MM.1S (cell line): ENCODE measurements at regions not wholly inside any gene's neighbourhood (a gene's known extent, or its start where the extent isn't known, plus 50 kb on each side); places are given as distances from the start of the nearest gene placed in this dataset.
"Not testable (repeated sequence)": the region's sequence is repeated elsewhere in the genome, so short reads cannot be mapped to it uniquely, and the experiment has no call there.

Source experiments
- DNase-seq: peaks from one replicate; pipeline ENCODE4 v3.0.0-alpha.2; 2015
- H2AFZ ChIP-seq: fragments of 300-600 bp; sonication (generic); 2 replicates; pipeline ENCODE4 v1.6.0; 2016; ENCODE audit warnings: antibody characterized with exemption, low read length
- H3F3A ChIP-seq: fragments of 300-600 bp; sonication (generic); 2 replicates; pipeline ENCODE4 v1.6.1; 2016; ENCODE audit warnings: mild to moderate bottlenecking, antibody characterized with exemption, low read length, moderate library complexity, mixed read lengths; ENCODE audit not compliant: insufficient read depth
- H3K27ac ChIP-seq: fragments of 300-600 bp; sonication (generic); 2 replicates; pipeline ENCODE4 v1.5.1; 2016; ENCODE audit warnings: mild to moderate bottlenecking, low read length
- H3K27me3 ChIP-seq: fragments of 300-600 bp; sonication (generic); replicated peaks from 2 replicates; pipeline ENCODE4 v1.6.0; 2016; ENCODE audit warnings: low read length; ENCODE audit not compliant: insufficient read depth
- H3K36me3 ChIP-seq: fragments of 300-600 bp; sonication (generic); replicated peaks from 2 replicates; pipeline ENCODE4 v1.6.1; 2016; ENCODE audit warnings: mild to moderate bottlenecking, low read length, mixed read lengths; ENCODE audit not compliant: insufficient read depth
- H3K4me1 ChIP-seq: fragments of 300-600 bp; sonication (generic); 2 replicates; pipeline ENCODE4 v1.6.1; 2016; ENCODE audit warnings: low read length, mixed read lengths
- H3K4me2 ChIP-seq: fragments of 300-600 bp; sonication (generic); 2 replicates; pipeline ENCODE4 v1.6.0; 2016; ENCODE audit warnings: low read depth, low read length
- H3K4me3 ChIP-seq: fragments of 300-600 bp; sonication (generic); 2 replicates; pipeline ENCODE4 v1.5.1; 2016; ENCODE audit warnings: low read length, mixed read lengths
- H3K79me2 ChIP-seq: fragments of 300-600 bp; sonication (generic); 2 replicates; pipeline ENCODE4 v1.6.1; 2016; ENCODE audit warnings: mixed run types, low read length, mixed read lengths
- H3K9ac ChIP-seq: fragments of 300-600 bp; sonication (generic); 2 replicates; pipeline ENCODE4 v1.6.1; 2016; ENCODE audit warnings: low read length, mixed read lengths
- H3K9me2 ChIP-seq: fragments of 300-600 bp; sonication (generic); replicated peaks from 2 replicates; pipeline ENCODE4 v1.6.1; 2016; ENCODE audit warnings: mild to moderate bottlenecking, low read length, mixed read lengths; ENCODE audit not compliant: insufficient read depth
- H3K9me3 ChIP-seq: fragments of 300-600 bp; sonication (generic); replicated peaks from 2 replicates; pipeline ENCODE4 v1.6.1; 2016; ENCODE audit warnings: mild to moderate bottlenecking, low read length, mixed read lengths; ENCODE audit not compliant: insufficient read depth
- H4K20me1 ChIP-seq: fragments of 300-600 bp; sonication (generic); 2 replicates; pipeline ENCODE4 v1.6.1; 2016; ENCODE audit warnings: mild to moderate bottlenecking, low read length, moderate library complexity, mixed read lengths; ENCODE audit not compliant: insufficient read depth
- EZH2 ChIP-seq: fragments of 300-600 bp; sonication (generic); optimal IDR thresholded peaks from 2 replicates; pipeline ENCODE3; 2017; ENCODE audit warnings: low read depth, mild to moderate bottlenecking, antibody characterized with exemption, low read length, mixed read lengths
- EZH2phosphoT487 ChIP-seq: fragments of 300-600 bp; sonication (generic); IDR thresholded peaks from 2 replicates; pipeline ENCODE4 v1.6.1; 2018; ENCODE audit warnings: antibody characterized with exemption, low read length
- TF ChIP-seq, protein P1 (sequence below): fragments of 300-600 bp; sonication (generic); IDR thresholded peaks from 2 replicates; pipeline ENCODE4 v1.5.1; 2016; ENCODE audit warnings: antibody characterized with exemption, low read length, mixed read lengths

DNA sequence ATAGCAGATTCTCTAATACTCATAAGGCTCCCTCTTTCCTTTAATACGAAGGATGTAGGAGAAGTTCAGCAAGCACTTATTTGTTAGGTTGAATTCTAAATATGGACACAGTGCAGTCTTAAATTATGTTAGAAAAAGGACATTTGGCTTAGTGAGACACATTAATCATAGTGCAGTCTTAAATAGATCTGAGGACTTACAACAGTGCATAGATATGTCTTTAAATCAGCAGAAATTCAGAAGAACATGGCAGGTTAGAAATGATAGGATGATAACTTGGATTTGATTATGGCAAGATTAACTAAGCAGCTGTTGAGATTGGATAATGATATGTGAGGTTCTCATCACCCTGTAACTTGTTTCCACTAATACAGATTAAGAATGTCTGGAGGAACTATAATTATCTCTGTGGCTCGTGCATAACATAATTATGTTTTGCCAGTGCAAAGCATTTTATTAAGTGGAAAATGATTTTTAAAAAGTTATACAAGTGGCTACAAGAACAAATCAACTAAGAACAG lies 485.9 kb downstream of the USP25 start:
- no peaks in the 10 kb centered on the region for H4K20me1 ChIP-seq
- TF ChIP-seq, protein P1, sequence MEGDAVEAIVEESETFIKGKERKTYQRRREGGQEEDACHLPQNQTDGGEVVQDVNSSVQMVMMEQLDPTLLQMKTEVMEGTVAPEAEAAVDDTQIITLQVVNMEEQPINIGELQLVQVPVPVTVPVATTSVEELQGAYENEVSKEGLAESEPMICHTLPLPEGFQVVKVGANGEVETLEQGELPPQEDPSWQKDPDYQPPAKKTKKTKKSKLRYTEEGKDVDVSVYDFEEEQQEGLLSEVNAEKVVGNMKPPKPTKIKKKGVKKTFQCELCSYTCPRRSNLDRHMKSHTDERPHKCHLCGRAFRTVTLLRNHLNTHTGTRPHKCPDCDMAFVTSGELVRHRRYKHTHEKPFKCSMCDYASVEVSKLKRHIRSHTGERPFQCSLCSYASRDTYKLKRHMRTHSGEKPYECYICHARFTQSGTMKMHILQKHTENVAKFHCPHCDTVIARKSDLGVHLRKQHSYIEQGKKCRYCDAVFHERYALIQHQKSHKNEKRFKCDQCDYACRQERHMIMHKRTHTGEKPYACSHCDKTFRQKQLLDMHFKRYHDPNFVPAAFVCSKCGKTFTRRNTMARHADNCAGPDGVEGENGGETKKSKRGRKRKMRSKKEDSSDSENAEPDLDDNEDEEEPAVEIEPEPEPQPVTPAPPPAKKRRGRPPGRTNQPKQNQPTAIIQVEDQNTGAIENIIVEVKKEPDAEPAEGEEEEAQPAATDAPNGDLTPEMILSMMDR = no peak
- TF ChIP-seq EZH2 (no peak), EZH2phosphoT487 (no peak)
- H3K27ac ChIP-seq = no peak overlapping the region
- no peaks in the 10 kb centered on the region for H3K9me3 ChIP-seq
- no peaks in the 10 kb centered on the region for H3K36me3 ChIP-seq
- H3K9me2 ChIP-seq = no peaks in the 10 kb centered on the region
- no peak overlapping the region for H3K4me3 ChIP-seq
- H2AFZ ChIP-seq = no peak overlapping the region
- H3K9ac ChIP-seq = no peak overlapping the region
- no peak for DNase-seq
- H3F3A ChIP-seq = no peaks in the 10 kb centered on the region
- no peak overlapping the region for H3K4me2 ChIP-seq
- H3K79me2 ChIP-seq = no peaks in the 10 kb centered on the region
- H3K4me1 ChIP-seq = no peaks in the 10 kb centered on the region
- H3K27me3 ChIP-seq = no peaks in the 10 kb centered on the region

DNA sequence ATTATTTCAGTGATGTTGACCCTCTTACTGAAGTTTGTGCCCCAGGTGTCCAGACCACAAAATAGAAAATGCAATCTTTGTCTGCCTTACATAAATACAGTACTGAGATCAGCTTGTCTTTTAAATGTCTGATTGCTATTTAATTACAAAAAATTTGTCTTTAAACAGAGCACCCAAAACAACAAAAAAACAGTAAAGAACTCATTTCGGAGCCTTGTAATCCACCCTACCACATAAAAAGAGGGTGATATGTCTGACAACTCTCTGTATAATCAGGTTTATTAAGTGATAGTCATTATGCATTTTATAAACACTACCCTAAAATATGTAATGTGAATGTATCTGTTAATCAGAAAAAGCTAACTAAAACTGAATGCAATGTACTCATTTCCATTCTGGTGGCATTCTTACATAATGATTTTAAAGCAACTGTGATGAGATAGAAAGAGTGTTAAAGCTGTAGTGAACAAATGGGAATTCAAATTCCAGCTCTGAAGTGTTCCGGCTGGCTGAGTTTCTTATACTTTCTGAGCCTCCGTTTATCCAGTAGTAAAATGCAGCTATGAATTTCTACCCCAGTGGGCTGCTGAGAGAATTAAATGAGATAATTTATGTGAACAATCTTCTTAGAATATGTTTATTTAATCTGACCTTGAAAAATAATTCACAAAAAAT lies 486.6 kb downstream of the USP25 start:
- no peaks in the 10 kb centered on the region for H4K20me1 ChIP-seq
- no peaks in the 10 kb centered on the region for H3K36me3 ChIP-seq

DNA sequence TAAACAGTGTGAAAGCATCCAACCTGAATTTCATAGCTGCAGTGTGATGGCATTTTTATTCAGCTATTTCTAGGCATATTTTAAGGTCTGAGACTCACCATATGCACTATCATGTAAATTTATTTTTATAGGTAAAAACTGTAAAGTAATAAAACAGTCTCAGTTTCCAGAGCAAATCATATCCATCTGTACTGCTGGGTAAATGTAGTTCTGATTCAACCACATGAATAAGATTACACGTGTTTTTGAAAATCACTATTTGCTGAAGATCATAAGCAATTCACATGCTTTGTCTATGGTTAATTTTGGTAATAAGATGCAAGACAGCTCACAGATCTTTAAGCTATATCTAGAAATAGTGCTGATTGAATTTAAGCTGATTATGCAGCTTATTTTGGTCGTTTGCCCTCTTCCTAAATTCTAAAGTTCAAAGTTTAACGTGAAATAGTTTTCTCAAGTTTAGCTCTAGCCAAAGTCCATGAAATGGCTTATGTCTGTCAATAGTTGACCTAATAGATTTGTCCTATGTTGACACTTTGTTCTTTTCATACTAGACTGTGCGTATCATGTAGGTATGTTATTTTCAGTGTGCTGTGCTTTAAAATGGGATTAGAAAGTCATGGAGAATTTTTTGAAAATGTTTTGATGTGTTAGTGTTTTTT lies 489.0 kb downstream of the USP25 start:
- Histone ChIP-seq H2AFZ (no peak overlapping the region), H3K27ac (no peak overlapping the region), H4K20me1 (no peaks in the 10 kb centered on the region), H3K79me2 (no peaks in the 10 kb centered on the region), H3K9me3 (no peaks in the 10 kb centered on the region), H3F3A (no peaks in the 10 kb centered on the region), H3K4me1 (no peaks in the 10 kb centered on the region), H3K9ac (no peak overlapping the region), H3K36me3 (no peaks in the 10 kb centered on the region), H3K4me2 (no peak overlapping the region), H3K4me3 (no peak overlapping the region), H3K27me3 (no peaks in the 10 kb centered on the region), H3K9me2 (no peaks in the 10 kb centered on the region)
- no peak for DNase-seq
- TF ChIP-seq, protein P1 = no peak
- TF ChIP-seq EZH2 (no peak), EZH2phosphoT487 (no peak)

More for the DNA sequence above, 486.6 kb downstream of the USP25 start:
- Histone ChIP-seq H3F3A (no peaks in the 10 kb centered on the region), H3K4me2 (no peak overlapping the region), H3K79me2 (no peaks in the 10 kb centered on the region), H3K4me3 (no peak overlapping the region), H3K9me3 (no peaks in the 10 kb centered on the region), H3K4me1 (no peaks in the 10 kb centered on the region), H3K9me2 (no peaks in the 10 kb centered on the region), H3K9ac (no peak overlapping the region), H2AFZ (no peak overlapping the region), H3K27ac (no peak overlapping the region), H3K27me3 (no peaks in the 10 kb centered on the region)
- TF ChIP-seq EZH2phosphoT487 (no peak), EZH2 (no peak)
- TF ChIP-seq, protein P1 = no peak
- no peak for DNase-seq

DNA sequence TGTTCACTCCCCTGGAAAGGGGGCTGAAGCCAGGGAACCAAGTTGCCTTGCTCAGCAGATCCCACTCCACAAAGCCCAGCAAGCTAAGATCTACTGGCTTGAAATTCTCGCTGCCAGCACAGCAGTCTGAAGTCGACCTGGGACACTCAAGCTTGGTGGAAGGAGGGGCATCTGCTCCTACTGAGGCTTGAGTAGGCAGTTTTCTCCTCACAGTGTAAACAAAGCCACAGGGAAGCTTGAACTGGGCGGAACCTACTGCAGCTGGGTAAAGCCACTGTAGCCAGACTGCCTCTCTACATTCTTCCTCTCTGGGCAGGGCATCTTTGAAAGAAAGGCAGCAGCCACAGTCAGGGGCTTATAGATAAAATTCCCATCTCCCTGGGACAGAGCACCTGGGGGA lies 495.0 kb downstream of the USP25 start:
- not testable (repeated sequence) for H3K4me1 ChIP-seq, DNase-seq, H3K4me2 ChIP-seq, H3F3A ChIP-seq, H3K27ac ChIP-seq, H3K9me3 ChIP-seq, H3K36me3 ChIP-seq, H3K27me3 ChIP-seq, H3K4me3 ChIP-seq, H4K20me1 ChIP-seq, H3K9ac ChIP-seq, H2AFZ ChIP-seq, H3K9me2 ChIP-seq, H3K79me2 ChIP-seq
